IMR-90 (cell line): ENCODE measurements at regions not wholly inside any gene's neighbourhood (a gene's known extent, or its start where the extent isn't known, plus 50 kb on each side); places are given as distances from the start of the nearest gene placed in this dataset.

Experiments
- ATAC-seq: fragments of 200-7000 bp; cut with Tn5 transposase; 2 replicates; pipeline ENCODE4 v1.9.1; 2020; ENCODE audit warnings: low read depth, mild to moderate bottlenecking, moderate library complexity
- BruUV-seq: library from RNA; stranded (reverse); fragments of 400-500 nt; replicated peaks from 2 replicates; lab custom pipeline; 2021; lab: Mats Ljungman, UMichigan
- CTCF ChIA-PET: fragments of 300-600 bp; formaldehyde crosslinking; extraction: SDS; loops from one replicate; lab custom pipeline; 2021; ENCODE audit warnings: antibody characterized with exemption; lab: Yijun Ruan, JAX
- POLR2A ChIA-PET: fragments of 300-600 bp; sonication (Branson Sonifier 250); formaldehyde crosslinking; loops from one replicate; lab custom pipeline; 2022; ENCODE audit warnings: antibody characterized with exemption; ENCODE audit not compliant: unreplicated experiment; lab: Charles Lee
- DNase-seq: peaks from one replicate; pipeline ENCODE4 v3.0.0; 2013
- H2AFZ ChIP-seq: replicated peaks from 2 replicates; pipeline ENCODE3; 2013; ENCODE audit warnings: low read length, mild to moderate bottlenecking; ENCODE audit not compliant: poor library complexity
- H2AK5ac ChIP-seq: 2 replicates; pipeline ENCODE4 v1.6.1; 2013; ENCODE audit warnings: low read depth, low read length, inconsistent platforms
- H2AK9ac ChIP-seq: replicated peaks from 2 replicates; pipeline ENCODE3; 2013; ENCODE audit warnings: mild to moderate bottlenecking, low read depth, low read length, moderate library complexity; ENCODE audit not compliant: poor library complexity
- H2BK120ac ChIP-seq: 2 replicates; pipeline ENCODE4 v1.6.1; 2013; ENCODE audit warnings: low read depth, low read length, inconsistent platforms
- H2BK15ac ChIP-seq: 3 replicates; pipeline ENCODE4 v1.6.1; 2013; ENCODE audit warnings: low read depth, low read length, inconsistent platforms
- H2BK20ac ChIP-seq: 2 replicates; pipeline ENCODE4 v1.6.1; 2013; ENCODE audit warnings: low read depth, mild to moderate bottlenecking, inconsistent platforms, low read length, moderate library complexity
- H2BK5ac ChIP-seq: 2 replicates; pipeline ENCODE4 v1.6.1; 2013; ENCODE audit warnings: mild to moderate bottlenecking, low read depth, low read length, inconsistent platforms; ENCODE audit not compliant: poor library complexity, severe bottlenecking
- H3K14ac ChIP-seq: replicated peaks from 2 replicates; pipeline ENCODE4 v1.6.1; 2013; ENCODE audit warnings: low read depth, low read length, inconsistent platforms
- H3K18ac ChIP-seq: 2 replicates; pipeline ENCODE4 v1.6.1; 2013; ENCODE audit warnings: low read depth, low read length, control low read depth
- H3K23ac ChIP-seq: 2 replicates; pipeline ENCODE4 v1.6.1; 2013; ENCODE audit warnings: low read depth, low read length, inconsistent platforms
- H3K27ac ChIP-seq: 2 replicates; pipeline ENCODE4 v1.5.1; 2013; ENCODE audit warnings: mild to moderate bottlenecking, control low read depth, low read length; ENCODE audit not compliant: insufficient read depth
- H3K27me3 ChIP-seq: 2 replicates; pipeline ENCODE4 v1.6.1; 2013; ENCODE audit warnings: low read length; ENCODE audit not compliant: control insufficient read depth, insufficient read depth
- H3K36me3 ChIP-seq: 2 replicates; pipeline ENCODE4 v1.6.1; 2013; ENCODE audit warnings: low read length, mixed read lengths; ENCODE audit not compliant: control insufficient read depth, insufficient read depth
- H3K4ac ChIP-seq: 2 replicates; pipeline ENCODE4 v1.6.1; 2013; ENCODE audit warnings: low read depth, low read length, inconsistent platforms
- H3K4me1 ChIP-seq: 2 replicates; pipeline ENCODE4 v1.6.1; 2013; ENCODE audit warnings: low read length, mixed read lengths; ENCODE audit not compliant: control insufficient read depth, insufficient read depth
- H3K4me2 ChIP-seq: 2 replicates; pipeline ENCODE4 v1.6.1; 2013; ENCODE audit warnings: low read depth, mild to moderate bottlenecking, control low read depth, low read length, moderate library complexity
- H3K4me3 ChIP-seq: 2 replicates; pipeline ENCODE4 v1.5.1; 2013; ENCODE audit warnings: low read depth, mild to moderate bottlenecking, control low read depth, low read length, moderate library complexity; ENCODE audit not compliant: insufficient read depth
- H3K56ac ChIP-seq: 2 replicates; pipeline ENCODE4 v1.6.1; 2013; ENCODE audit warnings: low read length, inconsistent platforms; ENCODE audit not compliant: insufficient read depth; ENCODE audit errors: extremely low read depth
- H3K79me1 ChIP-seq, 2 experiments: 2 replicates each; pipeline ENCODE4 v1.6.1; 2013; ENCODE audit warnings: low read length in 2 of 2, inconsistent platforms in 1 of 2, low read depth in 1 of 2
- H3K9ac ChIP-seq: 2 replicates; pipeline ENCODE4 v1.6.1; 2013; ENCODE audit warnings: low read depth, low read length, control low read depth
- H3K9me1 ChIP-seq: 2 replicates; pipeline ENCODE4 v1.6.1; 2013; ENCODE audit warnings: low read length, inconsistent platforms; ENCODE audit not compliant: insufficient read depth
- H3K9me3 ChIP-seq: 2 replicates; pipeline ENCODE4 v1.6.1; 2013; ENCODE audit warnings: low read length; ENCODE audit not compliant: control insufficient read depth, insufficient read depth
- H4K20me1 ChIP-seq: 2 replicates; pipeline ENCODE4 v1.6.1; 2013; ENCODE audit warnings: low read length, inconsistent platforms; ENCODE audit not compliant: insufficient read depth
- H4K5ac ChIP-seq: 2 replicates; pipeline ENCODE4 v1.6.1; 2013; ENCODE audit warnings: mild to moderate bottlenecking, low read depth, low read length, control low read depth
- H4K8ac ChIP-seq, 2 experiments: 2 replicates each; pipeline ENCODE4 v1.6.1; 2013; ENCODE audit warnings: low read depth in 2 of 2, low read length in 2 of 2, control low read depth in 1 of 2, inconsistent platforms in 1 of 2
- H4K91ac ChIP-seq: 2 replicates; pipeline ENCODE4 v1.6.1; 2013; ENCODE audit warnings: low read depth, low read length, inconsistent platforms; ENCODE audit not compliant: insufficient read depth
- BHLHE40 ChIP-seq: fragments of 150-350 bp; IDR thresholded peaks from 2 replicates; pipeline ENCODE4 v1.6.1; 2016; ENCODE audit warnings: mild to moderate bottlenecking, low read depth, low read length
- CEBPB ChIP-seq: IDR thresholded peaks from 2 replicates; pipeline ENCODE4 v1.6.1; 2012; ENCODE audit warnings: low read depth, low read length, improper control_type of control experiment
- CHD1 ChIP-seq: IDR thresholded peaks from 2 replicates; pipeline ENCODE4 v1.6.1; 2012; ENCODE audit warnings: low read depth, low read length, improper control_type of control experiment
- CTCF ChIP-seq: conservative IDR thresholded peaks from 2 replicates; pipeline ENCODE4 v1.5.1; 2012; ENCODE audit warnings: mild to moderate bottlenecking, low read depth, low read length, improper control_type of control experiment
- ELK1 ChIP-seq: fragments of 150-350 bp; IDR thresholded peaks from 2 replicates; pipeline ENCODE4 v1.6.1; 2016; ENCODE audit warnings: low read depth, mild to moderate bottlenecking, low read length, moderate library complexity, borderline replicate concordance
- FOS ChIP-seq: fragments of 150-350 bp; IDR thresholded peaks from 2 replicates; pipeline ENCODE4 v1.6.1; 2016; ENCODE audit warnings: low read depth, low read length
- MAFK ChIP-seq: IDR thresholded peaks from 2 replicates; pipeline ENCODE4 v1.6.1; 2012; ENCODE audit warnings: low read depth, low read length, improper control_type of control experiment
- MAZ ChIP-seq: IDR thresholded peaks from 2 replicates; pipeline ENCODE4 v1.6.1; 2012; ENCODE audit warnings: low read depth, mild to moderate bottlenecking, low read length, improper control_type of control experiment, moderate library complexity, borderline replicate concordance
- MXI1 ChIP-seq: IDR thresholded peaks from 2 replicates; pipeline ENCODE4 v1.6.1; 2012; ENCODE audit warnings: low read depth, mild to moderate bottlenecking, low read length, moderate library complexity, borderline replicate concordance
- NFE2L2 ChIP-seq: fragments of 150-350 bp; IDR thresholded peaks from 2 replicates; pipeline ENCODE4 v1.6.1; 2016; ENCODE audit warnings: low read depth, mild to moderate bottlenecking, low read length
- POLR2A ChIP-seq: IDR thresholded peaks from 2 replicates; pipeline ENCODE4 v1.6.1; 2012; ENCODE audit warnings: mild to moderate bottlenecking, low read depth, low read length
- RAD21 ChIP-seq: IDR thresholded peaks from 2 replicates; pipeline ENCODE4 v1.6.1; 2012; ENCODE audit warnings: low read length, improper control_type of control experiment
- RCOR1 ChIP-seq: IDR thresholded peaks from 2 replicates; pipeline ENCODE4 v1.6.1; 2012; ENCODE audit warnings: mild to moderate bottlenecking, low read length, improper control_type of control experiment; ENCODE audit not compliant: insufficient replicate concordance
- RFX5 ChIP-seq: IDR thresholded peaks from 2 replicates; pipeline ENCODE4 v1.8.0; 2012; ENCODE audit warnings: low read depth, mild to moderate bottlenecking, low read length, moderate library complexity
- SMC3 ChIP-seq: fragments of 150-350 bp; IDR thresholded peaks from 2 replicates; pipeline ENCODE4 v1.6.1; 2016; ENCODE audit warnings: low read depth, mild to moderate bottlenecking, antibody characterized with exemption, low read length, moderate library complexity
- USF2 ChIP-seq: fragments of 150-350 bp; IDR thresholded peaks from 2 replicates; pipeline ENCODE4 v1.6.1; 2017; ENCODE audit warnings: mild to moderate bottlenecking, antibody characterized with exemption, low read length, low read depth
- WGBS, 2 experiments: methylation state at CpG; one replicate each; pipeline versions ENCODE4 v1.1.5 to v1.1.7; 2013; ENCODE audit warnings: missing lambda C conversion rate in 2 of 2; ENCODE audit not compliant: insufficient read length in 1 of 2; ENCODE audit errors: extremely low coverage in 2 of 2; 5-methylcytosine and 5-hydroxymethylcytosine counted together
- dilution Hi-C: fragments of 300-500 bp; cut with HindIII; formaldehyde crosslinking; loops from one replicate; pipeline ENCODE4 v1.14.3; 2018; ENCODE audit warnings: low sequenced_read_pairs; ENCODE audit not compliant: unreplicated experiment
- in situ Hi-C: fragments of 300-500 bp; cut with MboI; formaldehyde crosslinking; loops from 3 replicates; pipeline ENCODE4 v1.14.3; 2019; ENCODE audit warnings: low sequenced_read_pairs, inconsistent platforms, mixed read lengths
- intact Hi-C: fragments of 100-400 bp; cut with micrococcal nuclease; formaldehyde crosslinking; loops from 2 replicates; pipeline ENCODE4 v1.10.0; 2022

GRCh38 chr18:77600674-77601073, 351.0 kb downstream of the GALR1 start:
- dilution Hi-C loops: no loop called here
- no peak overlapping the region for H2BK5ac ChIP-seq
- no peak for TF ChIP-seq CHD1
- no peak for TF ChIP-seq ELK1
- TF ChIP-seq MAFK: no peak
- no peak for TF ChIP-seq RCOR1
- TF ChIP-seq FOS: no peak
- TF ChIP-seq MXI1: no peak
- no peak for TF ChIP-seq MAZ
- TF ChIP-seq POLR2A: no peak
- TF ChIP-seq RFX5: no peak
- TF ChIP-seq RAD21: no peak
- TF ChIP-seq SMC3: no peak
- no peak for TF ChIP-seq USF2
- TF ChIP-seq CEBPB: no peak
- TF ChIP-seq BHLHE40: no peak
- TF ChIP-seq CTCF: no peak
- TF ChIP-seq NFE2L2: no peak
- no peak for DNase-seq
- H3K4me2 ChIP-seq: no peak overlapping the region
- no peak overlapping the region for H2BK120ac ChIP-seq
- no peak overlapping the region for H2AK5ac ChIP-seq
- no peak overlapping the region for H3K27ac ChIP-seq
- no peak overlapping the region for H2AFZ ChIP-seq
- CTCF ChIA-PET: no interaction called here
- H3K56ac ChIP-seq: no peak overlapping the region
- H2BK15ac ChIP-seq: no peak overlapping the region
- H4K8ac ChIP-seq: no peak overlapping the region
- peaks cover 20% of the 10 kb centered on the region for H3K9me3 ChIP-seq
- H2AK9ac ChIP-seq: no peak overlapping the region
- in situ Hi-C loops: no loop called here
- H3K36me3 ChIP-seq: no peaks in the 10 kb centered on the region
- H4K91ac ChIP-seq: no peak overlapping the region
- no peaks in the 10 kb centered on the region for H3K79me1 ChIP-seq
- ATAC-seq: no peak
- WGBS, 2 experiments: no CpG with 5 or more reads among the region's 2 CpGs
- H4K20me1 ChIP-seq: no peaks in the 10 kb centered on the region
- H3K4me3 ChIP-seq: no peak overlapping the region
- no peak overlapping the region for H4K5ac ChIP-seq
- H3K9ac ChIP-seq: no peak overlapping the region
- H3K4ac ChIP-seq: no peak overlapping the region
- BruUV-seq: no TSS peak
- no peak overlapping the region for H3K18ac ChIP-seq
- no peak overlapping the region for H2BK20ac ChIP-seq
- POLR2A ChIA-PET: no interaction called here
- no peaks in the 10 kb centered on the region for H3K27me3 ChIP-seq
- H3K4me1 ChIP-seq: no peaks in the 10 kb centered on the region
- no peak overlapping the region for H3K14ac ChIP-seq
- H3K23ac ChIP-seq: no peak overlapping the region
- intact Hi-C loops: no loop called here
- no peaks in the 10 kb centered on the region for H3K9me1 ChIP-seq
